Pulmonary artery endothelial cell (primary cell): ENCODE measurements at regions not wholly inside any gene's neighbourhood (a gene's known extent, or its start where the extent isn't known, plus 50 kb on each side); places are given as distances from the start of the nearest gene placed in this dataset.

Source experiments
- DNase-seq: peaks from one replicate; pipeline ENCODE4 v3.0.0-alpha.2; 2011; ENCODE audit warnings: low read depth, low spot score

- DNase-seq, result no peak
Observed at GRCh38 chr4:114361249-114361648, 237.4 kb upstream of the UGT8 start.

DNA sequence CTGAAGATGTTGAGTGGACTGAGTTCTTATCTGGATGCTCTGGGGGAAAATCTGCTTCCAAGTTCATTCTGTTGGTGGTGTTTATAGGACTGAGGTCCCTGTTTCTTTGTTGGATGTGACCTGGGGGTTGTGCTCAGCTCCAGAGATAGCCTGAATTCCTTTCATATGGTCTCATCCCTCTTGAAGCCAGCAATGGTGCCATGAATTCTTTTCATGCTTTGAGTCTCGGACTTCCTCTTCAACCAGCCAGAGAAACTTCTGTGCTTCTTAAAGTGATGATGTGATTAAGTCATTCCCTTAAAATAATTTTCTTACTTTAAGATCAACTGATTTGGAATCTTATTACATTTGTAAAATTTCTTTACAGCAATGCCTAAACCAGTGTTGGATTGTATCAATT is 233.8 kb upstream of the UGT8 start:
- DNase-seq, result no peak

- DNase-seq, result no peak
Observed at GRCh38 chr4:114365591-114365990, 233.0 kb upstream of the UGT8 start.

DNA sequence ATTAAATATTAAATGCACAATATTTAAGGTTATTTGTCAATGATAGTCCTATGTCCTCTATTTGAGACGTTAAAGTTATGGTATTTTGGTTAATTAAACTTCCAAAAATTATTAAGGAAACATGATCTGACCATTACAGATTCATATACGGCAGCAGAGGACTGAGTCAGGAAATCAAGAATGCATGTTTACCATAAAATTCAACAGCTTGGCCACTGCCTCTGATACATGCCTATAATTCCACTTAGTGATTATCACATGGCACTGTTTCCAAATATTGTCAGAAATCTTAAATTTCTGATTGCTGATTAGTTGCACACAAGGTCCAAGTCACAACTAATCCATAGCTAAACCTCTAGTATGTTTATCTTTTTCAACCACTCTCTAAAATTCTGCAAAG is 232.2 kb upstream of the UGT8 start:
- DNase-seq, result no peak

DNA sequence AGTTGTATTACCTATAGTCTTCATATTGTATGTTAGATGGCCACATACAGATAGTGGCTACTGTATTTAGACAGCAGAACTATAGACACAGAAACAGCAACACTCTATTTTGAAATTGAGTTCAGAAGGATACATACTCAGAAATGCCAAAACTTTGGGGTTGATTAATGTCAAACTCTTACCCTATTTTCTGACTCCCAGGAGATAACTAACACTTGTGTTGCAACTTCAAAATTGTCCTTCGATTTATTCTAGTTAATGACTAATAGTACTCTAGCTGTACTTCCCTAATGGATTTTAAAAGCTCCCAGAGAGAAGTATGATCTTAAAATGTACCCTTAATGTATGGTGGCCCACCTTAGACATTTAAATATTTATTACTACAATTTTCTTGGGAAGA is 229.9 kb upstream of the UGT8 start:
- no peak for DNase-seq

DNA sequence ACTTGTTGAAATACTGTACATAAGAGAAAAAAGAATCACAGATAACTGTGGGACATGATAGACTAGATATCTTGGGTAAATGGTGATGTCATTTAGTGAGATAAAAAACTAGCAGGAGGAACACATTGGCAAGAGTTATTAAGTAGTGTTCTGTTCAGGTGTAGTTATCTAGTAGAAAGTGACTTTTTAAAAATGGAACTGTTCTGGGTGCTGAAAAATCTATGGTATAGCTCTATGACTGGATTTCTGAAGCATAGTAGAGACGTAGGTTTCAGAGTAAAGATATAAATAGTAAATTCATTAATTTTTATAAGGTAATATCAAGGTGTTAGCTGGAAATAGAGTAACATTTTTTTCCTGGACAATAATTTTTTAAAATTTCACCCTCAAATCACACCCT is 225.1 kb upstream of the UGT8 start:
- no peak for DNase-seq

DNA sequence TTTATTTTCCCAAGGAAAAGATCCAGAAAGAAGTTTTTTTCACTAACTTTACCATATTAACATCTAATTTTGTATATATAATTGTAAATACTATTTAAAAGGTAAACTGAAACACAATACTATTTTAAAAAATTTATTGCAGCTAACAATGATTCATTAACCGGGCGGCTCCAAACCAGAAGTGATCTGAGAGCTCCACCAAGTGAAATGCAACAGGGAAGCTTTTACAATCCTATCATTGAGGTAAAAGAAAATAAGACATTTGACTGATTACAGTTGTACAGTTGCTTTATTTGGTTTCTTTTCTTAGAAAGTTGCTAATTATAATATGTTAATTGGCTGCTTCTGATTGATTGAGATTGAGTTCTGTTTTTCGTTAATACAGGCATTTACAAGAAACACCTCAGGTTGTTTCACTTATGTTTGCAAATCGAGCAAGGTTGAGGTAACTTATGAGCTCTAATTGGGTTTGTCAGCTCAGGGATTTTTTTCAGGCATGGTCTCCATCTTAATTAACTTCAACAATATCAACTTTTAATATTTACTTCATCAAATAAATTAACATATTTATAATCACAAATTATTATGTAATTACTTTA is 220.2 kb upstream of the UGT8 start:
- DNase-seq, result no peak

DNA sequence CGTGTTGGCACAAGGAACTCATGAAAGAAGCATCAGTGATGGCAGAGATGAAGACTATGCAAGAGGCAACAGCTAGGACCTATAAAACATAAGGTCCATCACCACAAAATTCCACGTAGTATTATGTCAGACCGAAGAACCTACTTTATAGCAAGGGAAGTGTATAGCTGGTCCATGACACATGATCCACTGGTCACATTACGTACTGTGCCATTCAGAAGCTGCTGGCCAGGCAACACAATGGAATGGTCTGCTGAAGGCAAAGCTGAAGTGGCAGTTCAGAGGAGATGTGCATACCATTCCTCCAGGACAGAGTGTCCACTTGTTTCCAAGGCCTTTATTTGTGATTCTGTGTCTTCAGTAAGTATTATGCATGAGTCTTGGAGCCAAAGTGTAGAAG is 215.5 kb upstream of the UGT8 start:
- no peak for DNase-seq

GRCh38 chr4:114383721-114384120 is 214.9 kb upstream of the UGT8 start:
- no peak for DNase-seq

DNA sequence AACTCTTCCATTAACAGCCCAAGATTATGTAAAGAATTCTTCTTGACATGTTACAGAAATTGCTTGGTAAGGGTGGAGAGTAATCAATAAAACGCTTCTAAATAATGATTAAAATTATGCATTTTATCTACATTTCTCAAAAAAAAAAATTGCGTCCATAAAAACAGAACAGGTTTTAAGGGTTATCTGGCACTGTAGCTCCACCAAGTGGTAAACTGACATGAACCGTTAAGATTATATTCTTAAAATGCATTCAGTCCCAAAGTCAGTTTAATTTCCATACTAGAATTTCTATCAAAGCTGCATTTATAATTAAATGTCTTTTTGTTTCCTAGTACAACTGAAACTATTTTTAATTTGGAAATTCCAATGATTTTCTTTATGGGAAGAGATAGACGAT is 214.0 kb upstream of the UGT8 start:
- DNase-seq, result peak; percentile 11

GRCh38 chr4:114385195-114385985 is 213.2 kb upstream of the UGT8 start:
- DNase-seq, result no peak

DNA sequence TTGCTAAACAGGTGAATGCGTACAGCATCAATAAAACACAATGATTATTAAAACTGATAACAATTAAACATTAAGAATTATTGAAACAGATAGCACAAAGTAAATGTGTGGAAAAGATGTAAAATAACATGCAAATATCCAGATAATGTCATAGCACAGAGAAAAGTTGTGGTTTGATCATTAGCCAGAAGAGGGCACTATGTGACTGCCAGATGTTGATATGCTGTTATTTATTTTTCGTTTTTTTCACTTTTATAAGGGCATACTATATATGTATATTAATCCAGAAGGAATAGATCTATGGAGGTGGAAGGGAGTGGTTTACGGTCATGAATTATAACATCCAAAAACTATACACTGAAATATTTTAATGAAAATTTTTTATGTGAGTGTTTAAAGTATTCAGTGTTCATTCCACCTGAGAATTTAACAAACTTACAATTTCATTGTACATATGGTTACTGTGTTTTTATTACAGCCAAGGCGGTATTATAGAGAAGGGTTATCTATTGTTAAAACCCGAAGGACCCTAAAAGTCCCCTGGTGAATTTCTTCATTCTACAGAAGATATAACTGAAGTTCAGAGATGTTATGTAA is 211.9 kb upstream of the UGT8 start:
- no peak for DNase-seq

DNA sequence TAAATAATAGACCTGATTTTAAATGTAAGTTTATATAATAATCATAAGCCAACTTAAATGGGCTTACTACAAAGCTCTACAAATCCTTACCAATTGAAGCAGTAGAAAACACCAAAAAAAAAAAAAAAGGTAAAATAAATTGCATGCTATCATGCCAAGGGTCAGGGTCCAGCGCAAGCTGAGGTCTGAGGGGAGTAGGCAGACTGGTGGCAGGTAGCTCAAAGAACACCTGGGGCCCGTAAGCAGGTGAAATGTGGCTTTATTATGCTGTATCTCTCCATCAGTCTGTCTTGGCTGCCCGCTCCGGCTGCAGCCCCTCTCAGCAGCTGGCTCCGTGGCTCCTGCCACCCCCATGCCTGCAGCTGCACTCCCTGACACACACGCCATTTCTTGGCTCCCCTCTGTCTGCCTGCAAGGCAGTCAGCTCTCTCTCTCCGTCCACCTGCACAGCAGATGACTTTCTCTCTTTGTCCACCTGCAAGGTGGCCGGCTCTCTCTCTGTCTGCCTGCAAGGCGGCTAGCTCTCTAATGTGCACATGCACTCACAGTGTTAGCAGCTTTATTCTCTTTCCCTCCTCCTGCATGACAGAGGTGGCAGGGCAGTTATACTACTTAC is 209.4 kb upstream of the UGT8 start:
- DNase-seq, result no peak

- DNase-seq, result no peak
Observed at GRCh38 chr4:114393295-114394038, 205.1 kb upstream of the UGT8 start.

DNA sequence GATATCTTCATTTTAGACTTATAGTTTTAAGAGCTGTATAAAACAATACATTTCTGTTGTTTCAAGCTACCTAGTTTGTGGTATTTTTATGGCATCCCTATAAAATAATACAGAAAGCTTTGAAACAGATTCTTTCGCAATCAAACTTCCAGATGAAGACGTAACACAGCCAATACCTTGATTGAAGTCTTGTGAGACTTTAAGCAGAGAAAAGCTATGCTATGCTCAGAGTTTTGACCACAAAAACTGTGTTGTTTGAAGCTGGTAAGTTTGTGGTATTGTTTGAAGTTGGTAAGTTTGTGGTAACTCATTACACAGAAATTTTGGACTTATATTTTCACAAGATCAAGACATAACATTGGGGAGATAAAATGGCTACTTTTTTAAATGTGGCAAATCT is 201.8 kb upstream of the UGT8 start:
- DNase-seq, result no peak

- DNase-seq, result no peak
Observed at GRCh38 chr4:114398410-114398809, 200.2 kb upstream of the UGT8 start.

GRCh38 chr4:114399105-114399504 is 199.5 kb upstream of the UGT8 start:
- no peak for DNase-seq

- DNase-seq, result no peak
Observed at GRCh38 chr4:114400531-114400930, 198.1 kb upstream of the UGT8 start.

- DNase-seq, result no peak
Observed at GRCh38 chr4:114401483-114401882, 197.1 kb upstream of the UGT8 start.

DNA sequence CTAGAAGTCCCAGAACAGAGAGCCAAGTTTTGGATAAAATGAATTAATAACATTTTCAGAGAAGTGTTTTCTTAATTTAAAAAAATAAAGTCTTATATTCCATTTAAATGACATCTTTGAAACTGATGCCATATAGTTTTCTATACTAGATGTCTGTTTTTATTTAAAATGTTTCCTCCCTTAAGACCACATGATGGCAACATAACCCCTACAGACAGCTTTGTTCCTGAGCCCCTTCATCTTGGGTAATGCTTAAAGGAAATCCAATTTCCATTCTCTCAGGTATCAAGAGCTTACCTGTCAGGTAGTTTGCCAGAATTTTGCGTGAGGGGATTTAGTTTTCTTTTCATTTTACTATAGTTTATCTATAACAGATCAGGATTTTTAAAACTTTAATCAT is 181.4 kb upstream of the UGT8 start:
- no peak for DNase-seq

- DNase-seq, result no peak
Observed at GRCh38 chr4:114420069-114420468, 178.5 kb upstream of the UGT8 start.

- no peak for DNase-seq
Observed at GRCh38 chr4:114423582-114423981, 175.0 kb upstream of the UGT8 start.
